WERI-Rb-1 (cell line): ENCODE measurements at regions not wholly inside any gene's neighbourhood (a gene's known extent, or its start where the extent isn't known, plus 50 kb on each side); places are given as distances from the start of the nearest gene placed in this dataset.

ENCODE experiments used
- DNase-seq: peaks from one replicate; pipeline ENCODE4 v3.0.0-alpha.2; 2020
- H3K27ac ChIP-seq: fragments of 250-450 bp; sonication (Bioruptor Pico); 2 replicates; pipeline ENCODE4 v1.5.1; 2020; ENCODE audit warnings: mild to moderate bottlenecking, moderate library complexity
- H3K27me3 ChIP-seq: fragments of 250-450 bp; sonication (Bioruptor Pico); 2 replicates; pipeline ENCODE4 v1.5.1; 2021; ENCODE audit warnings: mild to moderate bottlenecking, low read depth, moderate library complexity; ENCODE audit not compliant: insufficient read depth, severe bottlenecking
- H3K36me3 ChIP-seq: fragments of 250-450 bp; sonication (Bioruptor Pico); 2 replicates; pipeline ENCODE4 v1.5.1; 2020; ENCODE audit warnings: mild to moderate bottlenecking, moderate library complexity
- H3K4me3 ChIP-seq: 2 replicates; pipeline ENCODE4 v1.5.1; 2011; ENCODE audit warnings: low read depth, mild to moderate bottlenecking, control low read depth, low read length
- H3K9me3 ChIP-seq: fragments of 250-450 bp; sonication (Bioruptor Pico); 2 replicates; pipeline ENCODE4 v1.5.1; 2021; ENCODE audit warnings: mild to moderate bottlenecking, moderate library complexity; ENCODE audit not compliant: severe bottlenecking
- CTCF ChIP-seq: IDR thresholded peaks from 2 replicates; pipeline ENCODE4 v1.5.1; 2011; ENCODE audit warnings: low read depth, mild to moderate bottlenecking, control low read depth, inconsistent platforms, low read length

- no peaks in the 10 kb centered on the region for H3K27me3 ChIP-seq
- H3K4me3 ChIP-seq = no peak overlapping the region
- no peaks in the 10 kb centered on the region for H3K36me3 ChIP-seq
- no peak for TF ChIP-seq CTCF
- no peak overlapping the region for H3K27ac ChIP-seq
- no peaks in the 10 kb centered on the region for H3K9me3 ChIP-seq
- DNase-seq = no peak
These were observed 645.2 kb downstream of the SLC4A3 start for GRCh38 chr2:220272656-220273055.

- Histone ChIP-seq H3K27me3 (no peaks in the 10 kb centered on the region), H3K9me3 (no peaks in the 10 kb centered on the region), H3K4me3 (no peak overlapping the region), H3K27ac (no peak overlapping the region), H3K36me3 (no peaks in the 10 kb centered on the region)
- no peak for TF ChIP-seq CTCF
- DNase-seq = no peak
These were observed 645.7 kb downstream of the SLC4A3 start for GRCh38 chr2:220273082-220273481.

GRCh38 chr2:220275454-220275853 lies 648.0 kb downstream of the SLC4A3 start:
- no peaks in the 10 kb centered on the region for H3K36me3 ChIP-seq
- no peak overlapping the region for H3K4me3 ChIP-seq
- no peak overlapping the region for H3K27ac ChIP-seq
- no peaks in the 10 kb centered on the region for H3K27me3 ChIP-seq
- DNase-seq = no peak
- no peaks in the 10 kb centered on the region for H3K9me3 ChIP-seq
- TF ChIP-seq CTCF = no peak

GRCh38 chr2:220276741-220277444 lies 649.5 kb downstream of the SLC4A3 start:
- no peak overlapping the region for H3K27ac ChIP-seq
- no peak for TF ChIP-seq CTCF

GRCh38 chr2:220277445-220277975 lies 650.1 kb downstream of the SLC4A3 start:
- Histone ChIP-seq H3K27me3 (no peaks in the 10 kb centered on the region), H3K9me3 (no peaks in the 10 kb centered on the region), H3K27ac (no peak overlapping the region), H3K36me3 (no peaks in the 10 kb centered on the region), H3K4me3 (no peak overlapping the region)
- DNase-seq = no peak
- TF ChIP-seq CTCF = no peak

More at GRCh38 chr2:220276741-220277444, 649.5 kb downstream of the SLC4A3 start:
- H3K4me3 ChIP-seq = no peak overlapping the region
- H3K9me3 ChIP-seq = no peaks in the 10 kb centered on the region
- H3K27me3 ChIP-seq = no peaks in the 10 kb centered on the region
- H3K36me3 ChIP-seq = no peaks in the 10 kb centered on the region
- DNase-seq = no peak

GRCh38 chr2:220278022-220278421 lies 650.6 kb downstream of the SLC4A3 start:
- H3K4me3 ChIP-seq = no peak overlapping the region
- H3K27ac ChIP-seq = no peak overlapping the region
- no peaks in the 10 kb centered on the region for H3K9me3 ChIP-seq
- H3K36me3 ChIP-seq = no peaks in the 10 kb centered on the region
- H3K27me3 ChIP-seq = no peaks in the 10 kb centered on the region
- DNase-seq = no peak
- no peak for TF ChIP-seq CTCF
